ENCODE measurements at regions not wholly inside any gene's neighbourhood (a gene's known extent, or its start where the extent isn't known, plus 50 kb on each side); places are given as distances from the start of the nearest gene placed in this dataset.

GRCh38 chr2:11920993-11921583, 174.7 kb downstream of the LPIN1 start:
- no peak for DNase-seq (ENCODE audit: low read depth, low spot score)
- no CpG with 5 or more reads among the region's 6 CpGs for WGBS (ENCODE audit: insufficient coverage, insufficient read length)
- H3K27ac ChIP-seq (ENCODE audit: low read length) = no peak overlapping the region
- no peaks in the 10 kb centered on the region for H3K4me1 ChIP-seq (ENCODE audit: control insufficient read depth, insufficient read depth, low read length)
- no peak overlapping the region for H3K4me3 ChIP-seq (ENCODE audit: low read length)
- no peaks in the 10 kb centered on the region for H3K27me3 ChIP-seq (ENCODE audit: control insufficient read depth, insufficient read depth, low read length)
- H3K36me3 ChIP-seq (ENCODE audit: control insufficient read depth, insufficient read depth, low read length) = no peaks in the 10 kb centered on the region
- no peaks in the 10 kb centered on the region for H3K9me3 ChIP-seq (ENCODE audit: control insufficient read depth, insufficient read depth, low read length)

- no peak overlapping the region for H3K27ac ChIP-seq (ENCODE audit: low read length)
- no CpG with 5 or more reads among the region's 4 CpGs for WGBS (ENCODE audit: insufficient coverage, insufficient read length)
- no peak overlapping the region for H3K4me3 ChIP-seq (ENCODE audit: low read length)
- H3K36me3 ChIP-seq (ENCODE audit: control insufficient read depth, insufficient read depth, low read length) = no peaks in the 10 kb centered on the region
- H3K4me1 ChIP-seq (ENCODE audit: control insufficient read depth, insufficient read depth, low read length) = no peaks in the 10 kb centered on the region
- no peak for DNase-seq (ENCODE audit: low read depth, low spot score)
- no peaks in the 10 kb centered on the region for H3K27me3 ChIP-seq (ENCODE audit: control insufficient read depth, insufficient read depth, low read length)
- H3K9me3 ChIP-seq (ENCODE audit: control insufficient read depth, insufficient read depth, low read length) = no peaks in the 10 kb centered on the region
Observed at GRCh38 chr2:11922294-11922693, 175.9 kb downstream of the LPIN1 start.

GRCh38 chr2:11923935-11924334, 177.5 kb downstream of the LPIN1 start:
- no peak overlapping the region for H3K27ac ChIP-seq (ENCODE audit: low read length)

GRCh38 chr2:11925295-11926066, 179.0 kb downstream of the LPIN1 start:
- no peak for DNase-seq (ENCODE audit: low read depth, low spot score)
- WGBS (ENCODE audit: insufficient coverage, insufficient read length) = no CpG with 5 or more reads among the region's 11 CpGs

More at GRCh38 chr2:11923935-11924334, 177.5 kb downstream of the LPIN1 start:
- no CpG with 5 or more reads among the region's 5 CpGs for WGBS (ENCODE audit: insufficient coverage, insufficient read length)
- H3K4me3 ChIP-seq (ENCODE audit: low read length) = no peak overlapping the region
- H3K36me3 ChIP-seq (ENCODE audit: control insufficient read depth, insufficient read depth, low read length) = no peaks in the 10 kb centered on the region
- no peaks in the 10 kb centered on the region for H3K4me1 ChIP-seq (ENCODE audit: control insufficient read depth, insufficient read depth, low read length)
- H3K9me3 ChIP-seq (ENCODE audit: control insufficient read depth, insufficient read depth, low read length) = no peaks in the 10 kb centered on the region
- H3K27me3 ChIP-seq (ENCODE audit: control insufficient read depth, insufficient read depth, low read length) = no peaks in the 10 kb centered on the region
- DNase-seq (ENCODE audit: low read depth, low spot score) = no peak

GRCh38 chr2:11930211-11930761, 183.9 kb downstream of the LPIN1 start:
- Histone ChIP-seq H3K36me3 (ENCODE audit: control insufficient read depth, insufficient read depth, low read length) (no peaks in the 10 kb centered on the region), H3K27ac (ENCODE audit: low read length) (no peak overlapping the region), H3K27me3 (ENCODE audit: control insufficient read depth, insufficient read depth, low read length) (no peaks in the 10 kb centered on the region), H3K4me3 (ENCODE audit: low read length) (no peak overlapping the region), H3K4me1 (ENCODE audit: control insufficient read depth, insufficient read depth, low read length) (no peaks in the 10 kb centered on the region), H3K9me3 (ENCODE audit: control insufficient read depth, insufficient read depth, low read length) (no peaks in the 10 kb centered on the region)
- no CpG with 5 or more reads among the region's 11 CpGs for WGBS (ENCODE audit: insufficient coverage, insufficient read length)
- no peak for DNase-seq (ENCODE audit: low read depth, low spot score)

More at GRCh38 chr2:11925295-11926066, 179.0 kb downstream of the LPIN1 start:
- Histone ChIP-seq H3K27me3 (ENCODE audit: control insufficient read depth, insufficient read depth, low read length) (no peaks in the 10 kb centered on the region), H3K36me3 (ENCODE audit: control insufficient read depth, insufficient read depth, low read length) (no peaks in the 10 kb centered on the region), H3K4me3 (ENCODE audit: low read length) (no peak overlapping the region), H3K9me3 (ENCODE audit: control insufficient read depth, insufficient read depth, low read length) (no peaks in the 10 kb centered on the region), H3K27ac (ENCODE audit: low read length) (no peak overlapping the region), H3K4me1 (ENCODE audit: control insufficient read depth, insufficient read depth, low read length) (no peaks in the 10 kb centered on the region)

GRCh38 chr2:11932048-11932512, 185.6 kb downstream of the LPIN1 start:
- DNase-seq (ENCODE audit: low read depth, low spot score) = no peak
- Histone ChIP-seq H3K4me1 (ENCODE audit: control insufficient read depth, insufficient read depth, low read length) (no peaks in the 10 kb centered on the region), H3K9me3 (ENCODE audit: control insufficient read depth, insufficient read depth, low read length) (no peaks in the 10 kb centered on the region), H3K4me3 (ENCODE audit: low read length) (no peak overlapping the region), H3K36me3 (ENCODE audit: control insufficient read depth, insufficient read depth, low read length) (no peaks in the 10 kb centered on the region), H3K27me3 (ENCODE audit: control insufficient read depth, insufficient read depth, low read length) (no peaks in the 10 kb centered on the region), H3K27ac (ENCODE audit: low read length) (no peak overlapping the region)
- no CpG with 5 or more reads among the region's 7 CpGs for WGBS (ENCODE audit: insufficient coverage, insufficient read length)

- DNase-seq (ENCODE audit: low read depth, low spot score) = no peak
- Histone ChIP-seq H3K27ac (ENCODE audit: low read length) (no peak overlapping the region), H3K4me1 (ENCODE audit: control insufficient read depth, insufficient read depth, low read length) (no peaks in the 10 kb centered on the region), H3K36me3 (ENCODE audit: control insufficient read depth, insufficient read depth, low read length) (no peaks in the 10 kb centered on the region), H3K27me3 (ENCODE audit: control insufficient read depth, insufficient read depth, low read length) (no peaks in the 10 kb centered on the region), H3K4me3 (ENCODE audit: low read length) (no peak overlapping the region), H3K9me3 (ENCODE audit: control insufficient read depth, insufficient read depth, low read length) (no peaks in the 10 kb centered on the region)
- WGBS (ENCODE audit: insufficient coverage, insufficient read length) = no CpG with 5 or more reads among the region's 3 CpGs
Observed at GRCh38 chr2:11932962-11933361, 186.5 kb downstream of the LPIN1 start.

GRCh38 chr2:11933854-11934253, 187.4 kb downstream of the LPIN1 start:
- DNase-seq (ENCODE audit: low read depth, low spot score) = no peak
- no CpG with 5 or more reads among the region's 3 CpGs for WGBS (ENCODE audit: insufficient coverage, insufficient read length)
- Histone ChIP-seq H3K27ac (ENCODE audit: low read length) (no peak overlapping the region), H3K4me3 (ENCODE audit: low read length) (no peak overlapping the region), H3K27me3 (ENCODE audit: control insufficient read depth, insufficient read depth, low read length) (no peaks in the 10 kb centered on the region), H3K36me3 (ENCODE audit: control insufficient read depth, insufficient read depth, low read length) (no peaks in the 10 kb centered on the region), H3K9me3 (ENCODE audit: control insufficient read depth, insufficient read depth, low read length) (no peaks in the 10 kb centered on the region), H3K4me1 (ENCODE audit: control insufficient read depth, insufficient read depth, low read length) (0 out of 2 replicates have a peak, but pooled peaks cover 1% of the 10 kb centered on the region)

- Histone ChIP-seq H3K36me3 (ENCODE audit: control insufficient read depth, insufficient read depth, low read length) (no peaks in the 10 kb centered on the region), H3K4me1 (ENCODE audit: control insufficient read depth, insufficient read depth, low read length) (0 out of 2 replicates have a peak, but pooled peaks cover 1% of the 10 kb centered on the region), H3K27ac (ENCODE audit: low read length) (no peak overlapping the region), H3K27me3 (ENCODE audit: control insufficient read depth, insufficient read depth, low read length) (no peaks in the 10 kb centered on the region; the same call in 1 of the 2 replicates), H3K4me3 (ENCODE audit: low read length) (no peak overlapping the region), H3K9me3 (ENCODE audit: control insufficient read depth, insufficient read depth, low read length) (no peaks in the 10 kb centered on the region)
- no CpG with 5 or more reads among the region's 9 CpGs for WGBS (ENCODE audit: insufficient coverage, insufficient read length)
- DNase-seq (ENCODE audit: low read depth, low spot score) = no peak
Observed at GRCh38 chr2:11936761-11937160, 190.3 kb downstream of the LPIN1 start.

- no peak for DNase-seq (ENCODE audit: low read depth, low spot score)
- H3K27ac ChIP-seq (ENCODE audit: low read length) = no peak overlapping the region
- no CpG with 5 or more reads among the region's 11 CpGs for WGBS (ENCODE audit: insufficient coverage, insufficient read length)
Observed at GRCh38 chr2:11938196-11938595, 191.8 kb downstream of the LPIN1 start.

More at GRCh38 chr2:11938196-11938595, 191.8 kb downstream of the LPIN1 start:
- Histone ChIP-seq H3K4me1 (ENCODE audit: control insufficient read depth, insufficient read depth, low read length) (0 out of 2 replicates have a peak, but pooled peaks cover 1% of the 10 kb centered on the region), H3K36me3 (ENCODE audit: control insufficient read depth, insufficient read depth, low read length) (no peaks in the 10 kb centered on the region), H3K4me3 (ENCODE audit: low read length) (no peak overlapping the region), H3K9me3 (ENCODE audit: control insufficient read depth, insufficient read depth, low read length) (no peaks in the 10 kb centered on the region), H3K27me3 (ENCODE audit: control insufficient read depth, insufficient read depth, low read length) (no peaks in the 10 kb centered on the region; the same call in 1 of the 2 replicates)

Measured in iPS DF 6.9 (cell line).